Skeletal muscle satellite cell (primary cell): ENCODE measurements at regions not wholly inside any gene's neighbourhood (a gene's known extent, or its start where the extent isn't known, plus 50 kb on each side); places are given as distances from the start of the nearest gene placed in this dataset.
"Not testable (repeated sequence)": the region's sequence is repeated elsewhere in the genome, so short reads cannot be mapped to it uniquely, and the experiment has no call there.

ENCODE experiments used
- H3K27me3 ChIP-seq: 2 replicates; pipeline ENCODE4 v1.7.0; 2013; ENCODE audit warnings: low read length; ENCODE audit not compliant: control insufficient read depth, insufficient read depth
- H3K36me3 ChIP-seq: 2 replicates; pipeline ENCODE4 v1.7.0; 2013; ENCODE audit warnings: mild to moderate bottlenecking, control low read depth, low read length; ENCODE audit not compliant: insufficient read depth
- H3K4me1 ChIP-seq: 2 replicates; pipeline ENCODE4 v1.7.0; 2013; ENCODE audit warnings: low read length; ENCODE audit not compliant: control insufficient read depth, insufficient read depth
- H3K4me2 ChIP-seq: 2 replicates; pipeline ENCODE4 v1.7.0; 2013; ENCODE audit warnings: mild to moderate bottlenecking, low read length
- H3K4me3 ChIP-seq: 2 replicates; pipeline ENCODE4 v1.7.0; 2013; ENCODE audit warnings: low read length
- H3K9ac ChIP-seq: 2 replicates; pipeline ENCODE4 v1.7.0; 2013; ENCODE audit warnings: mild to moderate bottlenecking, low read depth, low read length, moderate library complexity
- H3K9me3 ChIP-seq: replicated peaks from 2 replicates; pipeline ENCODE4 v1.7.0; 2013; ENCODE audit warnings: mild to moderate bottlenecking, control low read depth, low read length

DNA sequence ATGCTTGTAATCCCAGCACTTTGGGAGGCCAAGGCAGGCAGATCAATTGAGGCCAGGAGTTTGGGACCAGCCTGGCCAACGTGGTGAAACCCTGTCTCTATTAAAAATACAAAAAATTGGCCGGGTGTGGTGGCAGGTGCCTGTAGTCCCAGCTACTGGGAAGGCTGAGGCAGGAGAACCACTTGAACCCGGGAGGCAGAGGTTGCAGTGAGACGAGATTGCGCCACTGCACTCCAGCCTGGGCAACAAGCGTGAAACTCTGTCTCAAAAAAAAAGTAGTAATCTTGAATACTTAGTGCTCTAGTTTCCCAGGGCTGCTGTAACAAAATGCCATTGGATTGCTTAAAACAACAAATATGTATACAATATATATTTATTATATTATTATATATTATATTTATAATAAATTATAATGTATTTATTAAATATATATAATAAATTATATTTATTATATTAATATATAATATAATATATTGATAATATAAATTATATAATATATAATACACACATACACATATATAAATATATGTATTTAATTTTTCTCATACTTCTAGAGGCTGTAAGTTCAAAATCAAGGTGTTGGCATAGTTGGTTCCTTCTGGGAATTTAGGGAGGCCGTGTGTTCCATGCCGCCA, 71.5 kb upstream of the HIVEP1 start:
- H3K9ac ChIP-seq, H3K4me3 ChIP-seq: not testable (repeated sequence)

GRCh38 chr6:11938285-11938890, 73.7 kb upstream of the HIVEP1 start:
- no peaks in the 10 kb centered on the region for H3K27me3 ChIP-seq
- H3K36me3 ChIP-seq = no peaks in the 10 kb centered on the region
- H3K4me3 ChIP-seq = no peak overlapping the region
- no peak overlapping the region for H3K9ac ChIP-seq
- H3K4me1 ChIP-seq = no peaks in the 10 kb centered on the region
- H3K9me3 ChIP-seq = no peaks in the 10 kb centered on the region
- no peak overlapping the region for H3K4me2 ChIP-seq

More for the DNA sequence above, 71.5 kb upstream of the HIVEP1 start:
- not testable (repeated sequence) for H3K9me3 ChIP-seq, H3K36me3 ChIP-seq, H3K27me3 ChIP-seq, H3K4me1 ChIP-seq, H3K4me2 ChIP-seq

DNA sequence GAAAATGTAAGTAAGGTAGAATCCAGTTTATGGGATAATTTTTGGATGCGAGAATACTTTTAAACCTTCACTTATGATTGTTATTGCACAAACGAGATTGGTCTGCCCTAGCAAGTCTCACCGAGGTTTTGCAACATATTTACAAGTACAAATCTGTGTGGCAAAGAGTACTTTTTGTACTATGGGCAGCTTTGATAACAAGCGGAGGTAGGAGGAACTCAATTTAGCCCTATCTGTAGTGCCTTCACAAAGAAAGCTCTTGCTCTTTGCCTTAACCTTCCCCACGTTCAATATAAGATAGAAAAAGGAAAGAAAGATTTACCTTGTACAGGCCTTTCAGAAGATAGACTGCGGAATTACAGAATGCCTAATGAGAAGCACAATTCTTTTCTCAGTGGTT, 77.5 kb upstream of the HIVEP1 start:
- no peak overlapping the region for H3K4me3 ChIP-seq
- no peaks in the 10 kb centered on the region for H3K27me3 ChIP-seq
- H3K4me2 ChIP-seq = no peak overlapping the region
- H3K9me3 ChIP-seq = no peaks in the 10 kb centered on the region
- no peaks in the 10 kb centered on the region for H3K4me1 ChIP-seq
- no peaks in the 10 kb centered on the region for H3K36me3 ChIP-seq
- H3K9ac ChIP-seq = no peak overlapping the region

- H3K27me3 ChIP-seq, H3K9ac ChIP-seq, H3K9me3 ChIP-seq, H3K4me3 ChIP-seq, H3K4me1 ChIP-seq, H3K4me2 ChIP-seq, H3K36me3 ChIP-seq: not testable (repeated sequence)
Observed at GRCh38 chr6:11932892-11933291, 79.2 kb upstream of the HIVEP1 start.

DNA sequence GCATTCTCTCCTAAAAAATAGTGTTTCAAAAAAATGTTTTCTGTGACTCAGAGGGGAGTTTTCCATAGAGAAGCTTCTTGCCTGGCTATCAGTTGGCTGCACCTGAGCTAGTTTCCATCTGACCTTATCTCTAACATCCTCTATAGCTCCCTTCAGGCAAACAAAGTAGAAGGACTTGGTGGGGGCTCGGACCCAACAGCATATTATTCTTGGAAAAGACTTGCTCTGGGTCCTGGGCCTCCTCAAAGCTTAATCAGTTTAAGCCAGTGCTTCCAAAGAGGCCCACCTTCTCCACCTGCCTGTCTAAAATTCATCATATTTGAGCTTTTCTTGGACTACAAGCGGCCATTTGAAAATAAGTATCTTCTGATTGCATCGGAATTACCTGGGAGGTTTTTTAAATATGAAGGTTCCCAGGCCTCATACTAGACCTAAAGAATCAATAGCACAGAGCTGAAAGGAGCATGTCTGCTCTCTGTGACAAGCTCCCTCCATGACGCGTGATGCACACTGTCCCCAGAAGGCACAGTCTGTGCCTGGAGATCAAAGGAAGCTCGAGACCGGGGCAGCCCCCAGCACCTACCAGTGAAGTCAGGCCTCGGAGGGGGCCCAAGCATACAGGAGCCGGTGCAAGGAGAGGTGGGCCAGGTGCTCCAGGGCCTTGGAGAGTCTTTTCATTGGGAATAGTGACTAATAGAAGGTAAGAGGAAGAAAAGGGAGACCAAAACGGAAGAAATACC, 80.6 kb upstream of the HIVEP1 start:
- Histone ChIP-seq H3K9ac (no peak overlapping the region), H3K4me2 (no peak overlapping the region), H3K4me1 (no peaks in the 10 kb centered on the region), H3K9me3 (no peaks in the 10 kb centered on the region), H3K27me3 (no peaks in the 10 kb centered on the region), H3K4me3 (no peak overlapping the region), H3K36me3 (no peaks in the 10 kb centered on the region)

GRCh38 chr6:11930834-11931233, 81.3 kb upstream of the HIVEP1 start:
- H3K9ac ChIP-seq, H3K4me1 ChIP-seq, H3K4me2 ChIP-seq, H3K27me3 ChIP-seq, H3K36me3 ChIP-seq, H3K9me3 ChIP-seq, H3K4me3 ChIP-seq: not testable (repeated sequence)

DNA sequence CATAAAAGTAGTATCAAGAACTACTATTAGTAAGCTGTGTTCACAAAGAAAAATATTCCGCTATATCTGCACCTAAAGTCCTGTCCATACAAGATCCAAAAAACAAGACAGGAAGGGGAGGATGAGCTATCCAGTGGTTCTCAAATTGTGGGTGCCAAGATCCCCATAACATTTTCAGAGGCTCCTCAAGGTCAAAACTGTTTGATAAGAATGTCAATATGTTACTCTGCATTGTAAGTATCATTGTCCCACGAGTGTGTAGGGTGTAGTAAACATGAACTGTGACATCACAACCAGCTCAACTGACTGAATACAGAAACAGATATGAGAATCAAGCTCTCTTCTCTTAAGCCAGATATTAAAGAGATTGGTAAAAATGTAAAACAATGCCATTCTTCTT, 81.9 kb upstream of the HIVEP1 start:
- H3K36me3 ChIP-seq = no peaks in the 10 kb centered on the region
- H3K4me1 ChIP-seq = no peaks in the 10 kb centered on the region
- no peaks in the 10 kb centered on the region for H3K9me3 ChIP-seq
- H3K4me3 ChIP-seq = no peak overlapping the region
- H3K9ac ChIP-seq = no peak overlapping the region
- H3K27me3 ChIP-seq = no peaks in the 10 kb centered on the region
- no peak overlapping the region for H3K4me2 ChIP-seq

DNA sequence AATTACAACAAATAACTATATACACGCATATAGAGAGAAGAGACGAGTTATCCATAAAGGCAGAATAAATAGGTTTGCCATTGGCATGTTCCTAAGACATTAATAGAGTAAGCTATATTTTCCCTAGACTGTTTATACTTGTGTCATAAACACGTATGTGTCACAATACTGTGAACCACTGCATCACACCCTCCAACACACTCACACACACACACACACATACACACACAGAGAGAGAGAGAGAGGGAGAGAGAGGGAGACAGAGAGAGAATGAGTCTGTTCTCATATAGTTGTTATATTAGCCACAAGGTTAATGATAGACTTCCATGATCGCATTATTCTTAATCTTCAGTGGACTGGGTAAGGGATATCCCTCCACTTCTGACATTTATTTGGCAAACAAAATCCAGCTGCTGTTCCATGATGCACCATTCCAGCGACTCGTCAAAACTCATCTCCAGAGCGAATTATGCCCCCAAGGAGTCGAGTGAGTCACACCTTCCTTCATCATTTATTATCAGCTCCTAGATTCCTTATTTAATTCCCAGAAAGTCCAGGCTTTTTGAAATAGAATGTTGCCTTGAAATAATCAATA, 82.8 kb upstream of the HIVEP1 start:
- no peak overlapping the region for H3K4me3 ChIP-seq
- H3K4me1 ChIP-seq = no peaks in the 10 kb centered on the region
- H3K27me3 ChIP-seq = no peaks in the 10 kb centered on the region
- H3K9ac ChIP-seq = no peak overlapping the region
- H3K36me3 ChIP-seq = no peaks in the 10 kb centered on the region
- H3K4me2 ChIP-seq = no peak overlapping the region
- no peaks in the 10 kb centered on the region for H3K9me3 ChIP-seq

DNA sequence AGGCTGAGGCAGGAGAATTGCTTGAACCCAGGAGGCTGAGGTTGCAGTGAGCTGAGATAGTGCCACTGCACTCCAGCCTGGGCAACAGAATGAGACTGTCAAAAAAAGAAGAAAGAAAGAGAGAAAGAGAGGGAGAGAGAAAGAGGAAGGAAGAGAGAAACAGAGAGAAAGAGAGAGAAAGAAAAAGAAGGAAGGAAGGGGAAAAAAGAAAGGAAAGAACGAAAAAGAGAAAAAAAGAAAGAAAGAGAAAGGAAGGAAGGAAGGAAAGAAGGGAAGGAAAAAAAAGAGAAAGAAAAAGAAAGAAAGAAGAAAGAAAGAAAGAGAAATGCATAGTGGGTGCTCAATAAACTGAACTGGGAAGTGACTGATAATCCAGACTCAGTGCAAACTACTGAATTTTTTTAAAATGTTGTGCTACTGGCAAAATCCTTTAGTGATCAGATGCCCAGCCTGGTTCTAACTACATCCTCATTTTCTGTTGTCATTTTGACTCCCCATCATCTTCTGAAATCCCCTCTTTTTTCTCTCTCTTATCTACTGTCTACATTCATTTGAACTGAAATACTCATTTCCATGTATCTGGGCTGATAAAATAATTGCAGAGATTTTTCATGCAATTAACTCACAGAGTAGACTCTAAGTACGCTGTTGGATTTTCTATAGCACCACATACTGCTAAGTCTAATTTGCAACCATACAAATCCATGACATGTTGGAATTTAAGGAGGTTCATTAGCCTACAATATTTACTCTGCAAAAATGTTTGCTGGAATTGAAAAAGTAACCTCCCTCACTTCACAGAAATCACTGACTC, 85.3 kb upstream of the HIVEP1 start:
- Histone ChIP-seq H3K9me3 (no peaks in the 10 kb centered on the region), H3K36me3 (no peaks in the 10 kb centered on the region), H3K27me3 (no peaks in the 10 kb centered on the region), H3K4me2 (no peak overlapping the region), H3K4me3 (no peak overlapping the region), H3K4me1 (peaks cover 1% of the 10 kb centered on the region), H3K9ac (no peak overlapping the region)

DNA sequence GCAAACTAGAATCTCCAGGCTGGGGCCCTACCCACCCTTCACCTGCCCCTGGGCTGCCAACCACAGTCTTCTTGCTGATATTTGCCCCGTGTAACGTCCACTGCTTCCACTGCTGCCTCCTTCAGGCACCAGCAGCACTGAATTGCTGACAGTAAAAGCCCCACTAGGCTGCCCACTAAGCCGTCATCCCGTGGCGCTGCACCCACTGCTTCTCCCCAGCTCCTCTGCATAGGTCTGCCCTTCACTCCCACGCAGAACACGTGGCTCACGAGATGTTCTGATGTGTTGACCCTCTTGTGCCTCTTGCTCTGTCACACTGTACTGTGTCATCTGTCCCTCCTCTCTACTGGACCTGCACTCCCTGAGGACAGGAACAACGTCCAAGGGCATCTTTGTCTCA, 86.3 kb upstream of the HIVEP1 start:
- H3K27me3 ChIP-seq = no peaks in the 10 kb centered on the region
- no peaks in the 10 kb centered on the region for H3K9me3 ChIP-seq
- H3K4me1 ChIP-seq = peaks cover 11% of the 10 kb centered on the region
- H3K4me2 ChIP-seq = no peak overlapping the region
- no peak overlapping the region for H3K9ac ChIP-seq
- no peaks in the 10 kb centered on the region for H3K36me3 ChIP-seq
- no peak overlapping the region for H3K4me3 ChIP-seq

- Histone ChIP-seq H3K9me3 (no peaks in the 10 kb centered on the region), H3K9ac (no peak overlapping the region), H3K27me3 (no peaks in the 10 kb centered on the region), H3K4me3 (no peak overlapping the region), H3K4me2 (no peak overlapping the region), H3K36me3 (no peaks in the 10 kb centered on the region), H3K4me1 (peaks cover 21% of the 10 kb centered on the region)
Observed at GRCh38 chr6:11923621-11924020, 88.5 kb upstream of the HIVEP1 start.
